ENCODE measurements at regions not wholly inside any gene's neighbourhood (a gene's known extent, or its start where the extent isn't known, plus 50 kb on each side); places are given as distances from the start of the nearest gene placed in this dataset.

- Histone ChIP-seq H3K27me3 (no peaks in the 10 kb centered on the region), H3K36me3 (no peaks in the 10 kb centered on the region), H3K27ac (replicated peaks in 1 of 4) (no peak overlapping the region), H3K4me1 (no peaks in the 10 kb centered on the region), H3K4me3 (no peak overlapping the region), H3K9me3 (no peaks in the 10 kb centered on the region)
- DNase-seq (ENCODE audit: extremely low spot score) = no peak
- intact Hi-C loops (cut with DNase I) = no loop called here
- 78% methylated on average over 5 of the region's 5 CpGs for WGBS
- no peak for TF ChIP-seq POLR2A (IDR thresholded peaks at IDR 0.05; ENCODE audit: low read depth)
- no peak for TF ChIP-seq POLR2AphosphoS5 (IDR thresholded peaks at IDR 0.05)
Measured at GRCh38 chr7:110104243-110104642, 986.7 kb upstream of the LRRN3 start.

- Histone ChIP-seq H3K4me3 (no peak overlapping the region), H3K4me1 (no peaks in the 10 kb centered on the region), H3K36me3 (no peaks in the 10 kb centered on the region), H3K9me3 (no peaks in the 10 kb centered on the region), H3K27me3 (no peaks in the 10 kb centered on the region), H3K27ac (replicated peaks in 1 of 4) (no peak overlapping the region)
- DNase-seq (ENCODE audit: extremely low spot score) = no peak
- TF ChIP-seq CTCF (IDR thresholded peaks at IDR 0.05) = no peak
- TF ChIP-seq EP300 (IDR thresholded peaks at IDR 0.05) = no peak
- TF ChIP-seq POLR2AphosphoS5 (IDR thresholded peaks at IDR 0.05) = no peak
- TF ChIP-seq POLR2A (IDR thresholded peaks at IDR 0.05; ENCODE audit: low read depth) = no peak
- 35% methylated on average over 7 of the region's 7 CpGs for WGBS
- intact Hi-C loops (cut with DNase I) = no loop called here
Measured at GRCh38 chr7:110105307-110105706, 985.6 kb upstream of the LRRN3 start.

GRCh38 chr7:110105840-110106239, 985.1 kb upstream of the LRRN3 start:
- no peak for TF ChIP-seq CTCF (IDR thresholded peaks at IDR 0.05)
- intact Hi-C loops (cut with DNase I) = no loop called here

GRCh38 chr7:110119883-110120581, 970.9 kb upstream of the LRRN3 start:
- DNase-seq (ENCODE audit: extremely low spot score) = no peak
- intact Hi-C loops (cut with DNase I) = no loop called here
- 79% methylated on average over 6 of the region's 7 CpGs for WGBS
- Histone ChIP-seq H3K36me3 (no peaks in the 10 kb centered on the region), H3K9me3 (peaks cover 0 to 8% (median 4%) of the 10 kb centered on the region in 4 donors), H3K4me3 (no peak overlapping the region), H3K27me3 (no peaks in the 10 kb centered on the region), H3K27ac (replicated peaks in 1 of 4) (no peak overlapping the region), H3K4me1 (no peaks in the 10 kb centered on the region)
- no peak for TF ChIP-seq POLR2AphosphoS5 (IDR thresholded peaks at IDR 0.05)
- TF ChIP-seq CTCF (IDR thresholded peaks at IDR 0.05) = no peak
- TF ChIP-seq POLR2A (IDR thresholded peaks at IDR 0.05; ENCODE audit: low read depth) = no peak

More at GRCh38 chr7:110105840-110106239, 985.1 kb upstream of the LRRN3 start:
- no peaks in the 10 kb centered on the region for H3K36me3 ChIP-seq
- no peaks in the 10 kb centered on the region for H3K9me3 ChIP-seq
- no peak for DNase-seq (ENCODE audit: extremely low spot score)
- H3K27me3 ChIP-seq = no peaks in the 10 kb centered on the region
- no peaks in the 10 kb centered on the region for H3K4me1 ChIP-seq
- no peak overlapping the region for H3K27ac ChIP-seq (replicated peaks in 1 of 4)
- no peak overlapping the region for H3K4me3 ChIP-seq

- Histone ChIP-seq H3K4me3 (no peak overlapping the region), H3K27ac (replicated peaks in 1 of 4) (no peak overlapping the region), H3K27me3 (no peaks in the 10 kb centered on the region), H3K4me1 (no peaks in the 10 kb centered on the region), H3K9me3 (peaks cover 0 to 4% (median 0%) of the 10 kb centered on the region in 4 donors), H3K36me3 (no peaks in the 10 kb centered on the region)
- intact Hi-C loops (cut with DNase I) = no loop called here
- TF ChIP-seq CTCF (IDR thresholded peaks at IDR 0.05) (no peak), POLR2AphosphoS5 (IDR thresholded peaks at IDR 0.05) (no peak), POLR2A (IDR thresholded peaks at IDR 0.05; ENCODE audit: low read depth) (no peak), EP300 (IDR thresholded peaks at IDR 0.05) (no peak)
- DNase-seq (ENCODE audit: extremely low spot score) = no peak
Measured at GRCh38 chr7:110129159-110129558, 961.8 kb upstream of the LRRN3 start.

All from esophagus muscularis mucosa (tissue), 4 donors.